ENCODE measurements at regions not wholly inside any gene's neighbourhood (a gene's known extent, or its start where the extent isn't known, plus 50 kb on each side); places are given as distances from the start of the nearest gene placed in this dataset.

- TF ChIP-seq CTCF (IDR thresholded peaks at IDR 0.05) (no peak), POLR2A (IDR thresholded peaks at IDR 0.05) (no peak), POLR2AphosphoS5 (IDR thresholded peaks at IDR 0.05) (no peak)
Measured at GRCh38 chr1:177511036-177511435, 340.3 kb downstream of the BRINP2 start.

All from breast epithelium (tissue), 3 donors.